HL-60 (cell line): ENCODE measurements at regions not wholly inside any gene's neighbourhood (a gene's known extent, or its start where the extent isn't known, plus 50 kb on each side); places are given as distances from the start of the nearest gene placed in this dataset.
A peak's percentile ranks its signal among the peaks of the same experiment; 100 is the strongest.

Experiments
- DNase-seq, 2 experiments: peaks; one replicate each; pipeline ENCODE4 v3.0.0-alpha.2; 2010 to 2020; ENCODE audit warnings: low read depth in 1 of 2, low spot score in 1 of 2
- H3K27ac ChIP-seq: fragments of 250-450 bp; sonication (Bioruptor Pico); replicated peaks from 2 replicates; pipeline ENCODE4 v1.5.1; 2020; ENCODE audit warnings: mild to moderate bottlenecking, moderate library complexity
- H3K27me3 ChIP-seq: fragments of 250-450 bp; sonication (Bioruptor Pico); 2 replicates; pipeline ENCODE4 v1.5.1; 2021; ENCODE audit warnings: mild to moderate bottlenecking, moderate library complexity; ENCODE audit not compliant: insufficient read depth, poor library complexity, severe bottlenecking
- H3K4me3 ChIP-seq: replicated peaks from 2 replicates; pipeline ENCODE4 v1.5.1; 2011; ENCODE audit warnings: mild to moderate bottlenecking, control low read depth, low read length; ENCODE audit not compliant: insufficient read depth
- GABPA ChIP-seq: IDR thresholded peaks from 2 replicates; pipeline ENCODE4 v1.6.1; 2012; ENCODE audit warnings: low read depth
- POLR2AphosphoS5 ChIP-seq: IDR thresholded peaks from 2 replicates; pipeline ENCODE4 v1.6.1; 2012; ENCODE audit warnings: low read depth
- SPI1 ChIP-seq: IDR thresholded peaks from 2 replicates; pipeline ENCODE4 v1.6.1; 2012; ENCODE audit warnings: low read depth, mild to moderate bottlenecking, borderline replicate concordance
- TF ChIP-seq, protein P1 (sequence below): IDR thresholded peaks from 2 replicates; pipeline ENCODE4 v1.6.1; 2012; ENCODE audit warnings: low read depth; ENCODE audit not compliant: insufficient replicate concordance
- TF ChIP-seq, protein P2 (sequence below): IDR thresholded peaks from one replicate; pipeline ENCODE4 v1.5.1; 2011; ENCODE audit warnings: low read length, control low read depth, inconsistent platforms; ENCODE audit not compliant: insufficient read depth

DNA sequence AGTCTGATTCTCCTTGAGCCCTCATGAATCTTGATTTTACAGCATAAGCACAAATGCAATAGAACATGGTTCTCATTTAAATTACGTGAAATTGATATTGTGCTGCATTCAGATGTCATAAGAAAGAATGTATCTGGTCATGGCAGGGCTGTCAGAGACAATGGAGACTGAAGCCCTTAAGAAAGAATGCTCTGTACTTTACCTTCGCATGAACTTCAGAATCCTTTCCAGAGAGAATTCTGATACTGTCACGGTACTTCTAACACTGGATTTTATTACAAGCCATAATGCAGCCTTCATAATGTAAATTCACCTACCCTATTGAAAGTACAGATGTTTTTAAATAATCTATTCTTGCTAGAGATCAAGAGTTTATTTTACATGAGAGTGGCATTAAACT lies 677.9 kb upstream of the ADGRL3 start:
- Histone ChIP-seq H3K27me3 (no peaks in the 10 kb centered on the region), H3K27ac (no peak overlapping the region), H3K4me3 (no peak overlapping the region)
- DNase-seq, result no peak
- TF ChIP-seq, protein P1, sequence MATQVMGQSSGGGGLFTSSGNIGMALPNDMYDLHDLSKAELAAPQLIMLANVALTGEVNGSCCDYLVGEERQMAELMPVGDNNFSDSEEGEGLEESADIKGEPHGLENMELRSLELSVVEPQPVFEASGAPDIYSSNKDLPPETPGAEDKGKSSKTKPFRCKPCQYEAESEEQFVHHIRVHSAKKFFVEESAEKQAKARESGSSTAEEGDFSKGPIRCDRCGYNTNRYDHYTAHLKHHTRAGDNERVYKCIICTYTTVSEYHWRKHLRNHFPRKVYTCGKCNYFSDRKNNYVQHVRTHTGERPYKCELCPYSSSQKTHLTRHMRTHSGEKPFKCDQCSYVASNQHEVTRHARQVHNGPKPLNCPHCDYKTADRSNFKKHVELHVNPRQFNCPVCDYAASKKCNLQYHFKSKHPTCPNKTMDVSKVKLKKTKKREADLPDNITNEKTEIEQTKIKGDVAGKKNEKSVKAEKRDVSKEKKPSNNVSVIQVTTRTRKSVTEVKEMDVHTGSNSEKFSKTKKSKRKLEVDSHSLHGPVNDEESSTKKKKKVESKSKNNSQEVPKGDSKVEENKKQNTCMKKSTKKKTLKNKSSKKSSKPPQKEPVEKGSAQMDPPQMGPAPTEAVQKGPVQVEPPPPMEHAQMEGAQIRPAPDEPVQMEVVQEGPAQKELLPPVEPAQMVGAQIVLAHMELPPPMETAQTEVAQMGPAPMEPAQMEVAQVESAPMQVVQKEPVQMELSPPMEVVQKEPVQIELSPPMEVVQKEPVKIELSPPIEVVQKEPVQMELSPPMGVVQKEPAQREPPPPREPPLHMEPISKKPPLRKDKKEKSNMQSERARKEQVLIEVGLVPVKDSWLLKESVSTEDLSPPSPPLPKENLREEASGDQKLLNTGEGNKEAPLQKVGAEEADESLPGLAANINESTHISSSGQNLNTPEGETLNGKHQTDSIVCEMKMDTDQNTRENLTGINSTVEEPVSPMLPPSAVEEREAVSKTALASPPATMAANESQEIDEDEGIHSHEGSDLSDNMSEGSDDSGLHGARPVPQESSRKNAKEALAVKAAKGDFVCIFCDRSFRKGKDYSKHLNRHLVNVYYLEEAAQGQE, result no peak
- TF ChIP-seq GABPA, result no peak
- TF ChIP-seq, protein P2, sequence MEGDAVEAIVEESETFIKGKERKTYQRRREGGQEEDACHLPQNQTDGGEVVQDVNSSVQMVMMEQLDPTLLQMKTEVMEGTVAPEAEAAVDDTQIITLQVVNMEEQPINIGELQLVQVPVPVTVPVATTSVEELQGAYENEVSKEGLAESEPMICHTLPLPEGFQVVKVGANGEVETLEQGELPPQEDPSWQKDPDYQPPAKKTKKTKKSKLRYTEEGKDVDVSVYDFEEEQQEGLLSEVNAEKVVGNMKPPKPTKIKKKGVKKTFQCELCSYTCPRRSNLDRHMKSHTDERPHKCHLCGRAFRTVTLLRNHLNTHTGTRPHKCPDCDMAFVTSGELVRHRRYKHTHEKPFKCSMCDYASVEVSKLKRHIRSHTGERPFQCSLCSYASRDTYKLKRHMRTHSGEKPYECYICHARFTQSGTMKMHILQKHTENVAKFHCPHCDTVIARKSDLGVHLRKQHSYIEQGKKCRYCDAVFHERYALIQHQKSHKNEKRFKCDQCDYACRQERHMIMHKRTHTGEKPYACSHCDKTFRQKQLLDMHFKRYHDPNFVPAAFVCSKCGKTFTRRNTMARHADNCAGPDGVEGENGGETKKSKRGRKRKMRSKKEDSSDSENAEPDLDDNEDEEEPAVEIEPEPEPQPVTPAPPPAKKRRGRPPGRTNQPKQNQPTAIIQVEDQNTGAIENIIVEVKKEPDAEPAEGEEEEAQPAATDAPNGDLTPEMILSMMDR, result no peak
- TF ChIP-seq POLR2AphosphoS5, result no peak
- no peak for TF ChIP-seq SPI1

DNA sequence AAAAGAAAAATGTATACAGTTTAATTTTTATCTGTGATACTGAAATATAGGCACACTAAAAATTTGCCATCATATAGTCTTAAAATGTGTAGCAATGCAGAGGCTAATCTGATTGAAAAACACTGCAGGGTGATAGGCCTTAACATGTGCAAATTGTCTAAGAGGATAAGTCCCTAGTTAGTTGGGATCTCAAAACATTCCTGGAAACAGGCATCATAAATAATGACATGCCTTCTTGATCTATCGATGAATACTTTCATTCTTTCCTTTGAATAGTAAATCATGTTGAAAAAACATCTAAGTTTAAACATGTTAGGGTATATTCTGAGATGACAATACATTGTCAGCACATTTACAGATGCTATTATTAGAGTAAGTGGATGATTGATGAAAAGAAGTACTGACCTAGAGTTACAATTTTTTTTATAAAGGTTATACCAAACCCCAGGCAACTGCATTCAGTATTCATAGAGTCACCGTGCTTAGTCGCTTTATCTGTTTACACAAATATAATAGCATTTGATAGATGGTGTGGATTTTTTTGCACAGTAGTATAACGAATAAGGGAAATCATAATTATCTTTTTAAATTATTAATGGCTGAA lies 668.2 kb upstream of the ADGRL3 start:
- H3K27me3 ChIP-seq, result no peaks in the 10 kb centered on the region
- H3K4me3 ChIP-seq, result no peak overlapping the region
- TF ChIP-seq, protein P1, result no peak
- TF ChIP-seq SPI1 (no peak), POLR2AphosphoS5 (no peak), GABPA (no peak)
- TF ChIP-seq, protein P2, result no peak
- H3K27ac ChIP-seq, result no peak overlapping the region
- DNase-seq, result no peak

DNA sequence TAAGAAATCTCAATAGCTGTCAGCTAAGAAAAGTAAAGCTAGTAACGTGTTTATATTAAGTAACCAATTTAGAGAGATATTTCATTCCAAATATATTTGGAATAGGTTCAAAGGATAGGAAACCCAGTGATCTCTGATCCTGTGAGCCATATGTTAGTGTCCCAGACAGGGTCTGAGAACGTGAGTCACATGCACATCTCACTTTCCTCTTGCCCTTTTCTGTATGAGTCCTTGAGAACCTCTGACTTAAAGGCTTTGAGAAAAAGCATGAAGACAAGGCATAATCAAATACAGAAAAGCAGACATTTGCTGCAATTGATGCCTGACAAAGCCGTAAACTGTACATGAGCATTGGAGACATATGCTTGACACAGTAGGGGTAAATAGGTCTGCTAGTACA lies 655.1 kb upstream of the ADGRL3 start:
- Histone ChIP-seq H3K27ac (no peak overlapping the region), H3K4me3 (no peak overlapping the region), H3K27me3 (no peaks in the 10 kb centered on the region)
- TF ChIP-seq GABPA (no peak), POLR2AphosphoS5 (no peak), SPI1 (no peak)
- no peak for DNase-seq

DNA sequence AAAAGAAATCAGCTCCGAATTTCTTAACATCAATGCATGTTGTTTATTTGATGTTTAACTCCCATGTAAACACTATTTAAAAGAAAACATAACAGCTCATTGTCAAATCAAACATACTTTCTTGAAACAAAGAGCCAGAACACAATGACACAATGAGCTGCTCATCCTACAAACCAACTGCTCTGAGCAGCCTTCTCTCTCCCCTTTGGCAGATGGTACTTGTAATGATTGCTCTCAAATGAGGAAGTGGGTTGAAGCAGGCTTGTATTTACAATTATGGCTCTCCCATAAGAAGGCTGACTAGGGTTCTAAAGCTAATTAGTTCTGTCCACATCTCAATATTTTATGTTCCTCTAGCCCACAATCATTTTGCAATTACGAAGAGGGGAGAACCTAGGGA lies 637.8 kb upstream of the ADGRL3 start:
- DNase-seq, result no peak
- peak; percentile 81 for TF ChIP-seq SPI1
- TF ChIP-seq, protein P2, result no peak
- Histone ChIP-seq H3K4me3 (no peak overlapping the region), H3K27me3 (no peaks in the 10 kb centered on the region), H3K27ac (no peak overlapping the region)
